ENCODE measurements at regions not wholly inside any gene's neighbourhood (a gene's known extent, or its start where the extent isn't known, plus 50 kb on each side); places are given as distances from the start of the nearest gene placed in this dataset.
"Not testable (repeated sequence)": the region's sequence is repeated elsewhere in the genome, so short reads cannot be mapped to it uniquely, and the experiment has no call there.

- DNase-seq = peak in 1 of 2 experiments; percentile 36
Observed at GRCh38 chr1:215287362-215287761, 204.8 kb downstream of the KCNK2 start.

GRCh38 chr1:215290018-215290417 lies 207.5 kb downstream of the KCNK2 start:
- no peak for DNase-seq

- no peak for DNase-seq
Observed at GRCh38 chr1:215292932-215293331, 210.4 kb downstream of the KCNK2 start.

- no peak for DNase-seq
Observed at GRCh38 chr1:215306426-215306825, 223.9 kb downstream of the KCNK2 start.

- no peak for DNase-seq
Observed at GRCh38 chr1:215321802-215322201, 239.3 kb downstream of the KCNK2 start.

GRCh38 chr1:215323992-215324391 lies 241.5 kb downstream of the KCNK2 start:
- not testable (repeated sequence) for DNase-seq

- no peak for DNase-seq
Observed at GRCh38 chr1:215330426-215330825, 236.7 kb upstream of the KCTD3 start.

GRCh38 chr1:215344539-215344938 lies 222.6 kb upstream of the KCTD3 start:
- no peak for DNase-seq

GRCh38 chr1:215345208-215345607 lies 221.9 kb upstream of the KCTD3 start:
- no peak for DNase-seq

- peak in 1 of 2 experiments; percentile 15 for DNase-seq
Observed at GRCh38 chr1:215345766-215346165, 221.3 kb upstream of the KCTD3 start.

GRCh38 chr1:215357901-215358300 lies 209.2 kb upstream of the KCTD3 start:
- DNase-seq = no peak

GRCh38 chr1:215358356-215358755 lies 208.7 kb upstream of the KCTD3 start:
- no peak for DNase-seq

- no peak for DNase-seq
Observed at GRCh38 chr1:215360031-215360430, 207.1 kb upstream of the KCTD3 start.

GRCh38 chr1:215360758-215361157 lies 206.3 kb upstream of the KCTD3 start:
- no peak for DNase-seq

- DNase-seq = no peak
Observed at GRCh38 chr1:215375381-215375780, 191.7 kb upstream of the KCTD3 start.

- no peak for DNase-seq
Observed at GRCh38 chr1:215376544-215377264, 190.4 kb upstream of the KCTD3 start.

GRCh38 chr1:215377746-215378145 lies 189.4 kb upstream of the KCTD3 start:
- no peak for DNase-seq

GRCh38 chr1:215380566-215380965 lies 186.5 kb upstream of the KCTD3 start:
- no peak for DNase-seq

GRCh38 chr1:215393476-215393875 lies 173.6 kb upstream of the KCTD3 start:
- DNase-seq = no peak

- DNase-seq = no peak
Observed at GRCh38 chr1:215394084-215394991, 172.8 kb upstream of the KCTD3 start.

- peak in 1 of 2 experiments; percentile 29 for DNase-seq
Observed at GRCh38 chr1:215397106-215397505, 170.0 kb upstream of the KCTD3 start.

- DNase-seq = no peak
Observed at GRCh38 chr1:215397843-215398242, 169.3 kb upstream of the KCTD3 start.

- no peak for DNase-seq
Observed at GRCh38 chr1:215399787-215400186, 167.3 kb upstream of the KCTD3 start.

GRCh38 chr1:215400741-215401140 lies 166.4 kb upstream of the KCTD3 start:
- no peak for DNase-seq

Measured in NCI-H446 (cell line).